B cell (primary cell): ENCODE measurements at regions not wholly inside any gene's neighbourhood (a gene's known extent, or its start where the extent isn't known, plus 50 kb on each side); places are given as distances from the start of the nearest gene placed in this dataset.

Experiments
- ATAC-seq: fragments of 200-7000 bp; cut with Tn5 transposase; one replicate; pipeline ENCODE4 v1.10.0; 2021; ENCODE audit warnings: low read depth, mild to moderate bottlenecking, moderate number of reproducible peaks, moderate library complexity
- CTCF ChIA-PET: fragments of 350-600 bp; sonication (Branson Sonifier 250); formaldehyde crosslinking; loops from one replicate; lab custom pipeline; 2021; ENCODE audit warnings: antibody characterized with exemption, inconsistent platforms; lab: Charles Lee
- POLR2A ChIA-PET: fragments of 350-600 bp; sonication (Branson Sonifier 250); formaldehyde crosslinking; loops from one replicate; lab custom pipeline; 2021; ENCODE audit warnings: antibody characterized with exemption; lab: Charles Lee
- DNase-seq: peaks from one replicate; pipeline ENCODE4 v3.0.0; 2013
- H2AFZ ChIP-seq: 2 replicates; pipeline ENCODE4 v1.6.1; 2012; ENCODE audit warnings: mild to moderate bottlenecking, low read depth, low read length; ENCODE audit not compliant: insufficient read depth, poor library complexity, severe bottlenecking
- H3K27ac ChIP-seq, 2 donors: 1 replicate in 1 of 2; 2 replicates in 1 of 2; pipeline ENCODE4 v1.5.1; 2012 to 2013; ENCODE audit warnings: low read length in 2 of 2, mild to moderate bottlenecking in 2 of 2, moderate library complexity in 1 of 2
- H3K27me3 ChIP-seq, 4 experiments: fragments of 200-600 bp in 1 of 4; sonication (generic) in 1 of 4; replicated peaks in 1 of 4; 1 replicate in 2 of 4; 2 replicates in 2 of 4; pipeline versions ENCODE4 v1.6.1 to v1.7.0; 2013 to 2016; ENCODE audit warnings: low read length in 3 of 4, mild to moderate bottlenecking in 2 of 4, mixed read lengths in 1 of 4, moderate library complexity in 1 of 4; ENCODE audit not compliant: insufficient read depth in 4 of 4, control insufficient read depth in 3 of 4; ENCODE audit errors: control extremely low read depth in 1 of 4
- H3K36me3 ChIP-seq, 2 experiments: replicated peaks in 1 of 2; 1 replicate in 1 of 2; 2 replicates in 1 of 2; pipeline versions ENCODE4 v1.6.1 to v1.7.1; 2013; ENCODE audit warnings: low read length in 1 of 2; ENCODE audit not compliant: insufficient read depth in 2 of 2, control insufficient read depth in 1 of 2; ENCODE audit errors: control extremely low read depth in 1 of 2, extremely low read depth in 1 of 2
- H3K4me1 ChIP-seq, 2 donors: fragments of 200-600 bp in 1 of 2; sonication (generic) in 1 of 2; 1 replicate in 1 of 2; 2 replicates in 1 of 2; pipeline versions ENCODE4 v1.5.1 to v1.6.1; 2013 to 2017; ENCODE audit warnings: low read length in 2 of 2; ENCODE audit not compliant: control insufficient read depth in 2 of 2, insufficient read depth in 2 of 2
- H3K4me2 ChIP-seq: replicated peaks from 2 replicates; pipeline ENCODE3; 2012; ENCODE audit warnings: mild to moderate bottlenecking, low read depth, low read length; ENCODE audit not compliant: poor library complexity, severe bottlenecking
- H3K4me3 ChIP-seq, 5 experiments: fragments of 200-600 bp in 1 of 5; sonication (generic) in 1 of 5; 1 replicate in 3 of 5; 2 replicates in 2 of 5; pipeline versions ENCODE4 v1.5.1 to v1.7.0; 2011 to 2016; ENCODE audit warnings: low read length in 4 of 5, mild to moderate bottlenecking in 4 of 5, low read depth in 2 of 5, control low read depth in 1 of 5, moderate library complexity in 1 of 5; ENCODE audit not compliant: insufficient read depth in 1 of 5; ENCODE audit errors: control extremely low read depth in 1 of 5, extremely low read depth in 1 of 5
- H3K79me2 ChIP-seq: fragments of 200-600 bp; sonication (generic); one replicate; pipeline ENCODE4 v1.6.0; 2016; ENCODE audit warnings: low read length; ENCODE audit not compliant: control insufficient read depth, insufficient read depth
- H3K9ac ChIP-seq: fragments of 200-600 bp; sonication (generic); 2 replicates; pipeline ENCODE4 v1.6.1; 2017; ENCODE audit warnings: mild to moderate bottlenecking, low read length, moderate library complexity
- H3K9me3 ChIP-seq, 3 donors: one replicate each; pipeline versions ENCODE4 v1.6.1 to v1.7.1; 2013; ENCODE audit warnings: low read length in 2 of 3; ENCODE audit not compliant: control insufficient read depth in 2 of 3, insufficient read depth in 1 of 3; ENCODE audit errors: control extremely low read depth in 1 of 3
- H4K20me1 ChIP-seq: 2 replicates; pipeline ENCODE4 v1.6.0; 2012; ENCODE audit warnings: mild to moderate bottlenecking, low read length; ENCODE audit not compliant: insufficient read depth, control insufficient read depth, poor library complexity, severe bottlenecking
- H3K27ac Mint-ChIP-seq: one replicate; pipeline ENCODE4 v1.8.0; 2021; ENCODE audit warnings: mixed read lengths
- H3K27me3 Mint-ChIP-seq: one replicate; pipeline ENCODE4 v1.8.0; 2021; ENCODE audit warnings: mixed read lengths
- H3K4me1 Mint-ChIP-seq: one replicate; pipeline ENCODE4 v1.8.0; 2021; ENCODE audit warnings: mixed read lengths
- H3K4me3 Mint-ChIP-seq: one replicate; pipeline ENCODE4 v1.8.0; 2021; ENCODE audit warnings: mixed read lengths
- H3K9me3 Mint-ChIP-seq: one replicate; pipeline ENCODE4 v1.8.0; 2022; ENCODE audit warnings: mixed read lengths; ENCODE audit not compliant: insufficient read depth
- EZH2 ChIP-seq: IDR thresholded peaks from 2 replicates; pipeline ENCODE4 v1.6.1; 2012; ENCODE audit warnings: borderline replicate concordance, low read depth, mild to moderate bottlenecking, moderate library complexity, low read length; ENCODE audit not compliant: insufficient read depth, poor library complexity, severe bottlenecking
- WGBS: methylation state at CpG from one replicate; pipeline ENCODE4 v1.1.5; 2013; ENCODE audit warnings: missing lambda C conversion rate; ENCODE audit not compliant: insufficient coverage; 5-methylcytosine and 5-hydroxymethylcytosine counted together
- intact Hi-C: fragments of 100-400 bp; cut with micrococcal nuclease; formaldehyde crosslinking; loops from one replicate; pipeline ENCODE4 v1.10.0; 2022
- TF ChIP-seq, protein P1 (sequence below): fragments of 200-600 bp; IDR thresholded peaks from one replicate; pipeline ENCODE4 v1.8.0; 2022; ENCODE audit warnings: antibody characterized with exemption, mild to moderate bottlenecking

DNA sequence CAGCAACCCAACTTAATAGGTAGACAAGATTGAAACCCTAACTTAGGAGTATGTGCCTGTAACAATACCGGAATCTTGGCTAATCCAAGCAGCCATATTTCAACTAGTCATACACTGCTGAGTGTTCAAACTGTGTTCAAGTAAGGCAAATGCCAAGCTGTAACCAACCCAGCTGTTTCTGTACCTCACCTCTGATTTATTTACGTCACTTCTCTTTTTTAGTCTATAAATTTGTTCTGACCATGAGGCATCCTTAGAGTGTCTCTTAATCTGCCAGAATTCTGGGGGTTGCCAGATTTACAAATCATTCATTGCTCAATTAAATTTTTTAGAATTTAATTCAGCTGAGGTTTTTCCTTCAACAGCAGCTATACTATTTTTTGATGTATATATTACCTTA lies 723.2 kb downstream of the CDH18 start:
- intact Hi-C loops = no loop called here
- CTCF ChIA-PET = no interaction called here
- H3K27ac Mint-ChIP-seq = no peak overlapping the region
- H3K9me3 Mint-ChIP-seq = peaks cover 1% of the 10 kb centered on the region
- no peaks in the 10 kb centered on the region for H3K27me3 ChIP-seq
- H4K20me1 ChIP-seq = no peaks in the 10 kb centered on the region
- H3K4me3 ChIP-seq = no peak overlapping the region
- no peak overlapping the region for H2AFZ ChIP-seq
- no peak overlapping the region for H3K9ac ChIP-seq
- POLR2A ChIA-PET = no interaction called here
- H3K4me2 ChIP-seq = no peak overlapping the region
- H3K36me3 ChIP-seq = no peaks in the 10 kb centered on the region
- peaks cover 0 to 3% (median 0%) of the 10 kb centered on the region in 3 donors for H3K9me3 ChIP-seq
- WGBS = 86% methylated on average over 1 of the region's 2 CpGs
- DNase-seq (no peak), ATAC-seq (no peak)
- no peaks in the 10 kb centered on the region for H3K27me3 Mint-ChIP-seq
- H3K27ac ChIP-seq = no peak overlapping the region
- TF ChIP-seq, protein P1, sequence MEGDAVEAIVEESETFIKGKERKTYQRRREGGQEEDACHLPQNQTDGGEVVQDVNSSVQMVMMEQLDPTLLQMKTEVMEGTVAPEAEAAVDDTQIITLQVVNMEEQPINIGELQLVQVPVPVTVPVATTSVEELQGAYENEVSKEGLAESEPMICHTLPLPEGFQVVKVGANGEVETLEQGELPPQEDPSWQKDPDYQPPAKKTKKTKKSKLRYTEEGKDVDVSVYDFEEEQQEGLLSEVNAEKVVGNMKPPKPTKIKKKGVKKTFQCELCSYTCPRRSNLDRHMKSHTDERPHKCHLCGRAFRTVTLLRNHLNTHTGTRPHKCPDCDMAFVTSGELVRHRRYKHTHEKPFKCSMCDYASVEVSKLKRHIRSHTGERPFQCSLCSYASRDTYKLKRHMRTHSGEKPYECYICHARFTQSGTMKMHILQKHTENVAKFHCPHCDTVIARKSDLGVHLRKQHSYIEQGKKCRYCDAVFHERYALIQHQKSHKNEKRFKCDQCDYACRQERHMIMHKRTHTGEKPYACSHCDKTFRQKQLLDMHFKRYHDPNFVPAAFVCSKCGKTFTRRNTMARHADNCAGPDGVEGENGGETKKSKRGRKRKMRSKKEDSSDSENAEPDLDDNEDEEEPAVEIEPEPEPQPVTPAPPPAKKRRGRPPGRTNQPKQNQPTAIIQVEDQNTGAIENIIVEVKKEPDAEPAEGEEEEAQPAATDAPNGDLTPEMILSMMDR = no peak
- H3K4me1 ChIP-seq = no peaks in the 10 kb centered on the region
- no peaks in the 10 kb centered on the region for H3K79me2 ChIP-seq
- no peaks in the 10 kb centered on the region for H3K4me1 Mint-ChIP-seq
- no peak overlapping the region for H3K4me3 Mint-ChIP-seq

- TF ChIP-seq, protein P1 = no peak
- TF ChIP-seq EZH2 = no peak
- H3K9ac ChIP-seq = no peak overlapping the region
- peaks cover 2% of the 10 kb centered on the region for H3K9me3 Mint-ChIP-seq
- H3K79me2 ChIP-seq = no peaks in the 10 kb centered on the region
- H3K4me3 Mint-ChIP-seq = no peak overlapping the region
- H3K27ac ChIP-seq = no peak overlapping the region
- H4K20me1 ChIP-seq = no peaks in the 10 kb centered on the region
- ATAC-seq (no peak), DNase-seq (no peak)
- no peaks in the 10 kb centered on the region for H3K27me3 Mint-ChIP-seq
- intact Hi-C loops = no loop called here
- ChIA-PET CTCF (no interaction called here), POLR2A (no interaction called here)
- no peak overlapping the region for H3K4me3 ChIP-seq
- H3K27me3 ChIP-seq = no peaks in the 10 kb centered on the region
- H3K4me2 ChIP-seq = no peak overlapping the region
- no peaks in the 10 kb centered on the region for H3K9me3 ChIP-seq
- no peaks in the 10 kb centered on the region for H3K36me3 ChIP-seq
- no peaks in the 10 kb centered on the region for H3K4me1 ChIP-seq
- H3K4me1 Mint-ChIP-seq = no peaks in the 10 kb centered on the region
- H2AFZ ChIP-seq = no peak overlapping the region
- H3K27ac Mint-ChIP-seq = no peak overlapping the region
- WGBS = 96% methylated on average over 3 of the region's 4 CpGs
These were observed 721.2 kb downstream of the CDH18 start for GRCh38 chr5:19266791-19267190.
